ENCODE measurements at regions not wholly inside any gene's neighbourhood (a gene's known extent, or its start where the extent isn't known, plus 50 kb on each side); places are given as distances from the start of the nearest gene placed in this dataset.

GRCh38 chr5:124444147-124444775 lies 302.2 kb downstream of the ZNF608 start:
- TF ChIP-seq, protein P1, sequence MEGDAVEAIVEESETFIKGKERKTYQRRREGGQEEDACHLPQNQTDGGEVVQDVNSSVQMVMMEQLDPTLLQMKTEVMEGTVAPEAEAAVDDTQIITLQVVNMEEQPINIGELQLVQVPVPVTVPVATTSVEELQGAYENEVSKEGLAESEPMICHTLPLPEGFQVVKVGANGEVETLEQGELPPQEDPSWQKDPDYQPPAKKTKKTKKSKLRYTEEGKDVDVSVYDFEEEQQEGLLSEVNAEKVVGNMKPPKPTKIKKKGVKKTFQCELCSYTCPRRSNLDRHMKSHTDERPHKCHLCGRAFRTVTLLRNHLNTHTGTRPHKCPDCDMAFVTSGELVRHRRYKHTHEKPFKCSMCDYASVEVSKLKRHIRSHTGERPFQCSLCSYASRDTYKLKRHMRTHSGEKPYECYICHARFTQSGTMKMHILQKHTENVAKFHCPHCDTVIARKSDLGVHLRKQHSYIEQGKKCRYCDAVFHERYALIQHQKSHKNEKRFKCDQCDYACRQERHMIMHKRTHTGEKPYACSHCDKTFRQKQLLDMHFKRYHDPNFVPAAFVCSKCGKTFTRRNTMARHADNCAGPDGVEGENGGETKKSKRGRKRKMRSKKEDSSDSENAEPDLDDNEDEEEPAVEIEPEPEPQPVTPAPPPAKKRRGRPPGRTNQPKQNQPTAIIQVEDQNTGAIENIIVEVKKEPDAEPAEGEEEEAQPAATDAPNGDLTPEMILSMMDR (conservative IDR thresholded peaks at IDR 0.05; ENCODE audit: low read depth, low read length), result no peak
- no peak for TF ChIP-seq EZH2 (IDR thresholded peaks at IDR 0.05; ENCODE audit: borderline replicate concordance, low read depth, low read length, poor library complexity, severe bottlenecking)
- Histone ChIP-seq H3K9me3 (ENCODE audit: low read depth, low read length, poor library complexity, severe bottlenecking) (no peaks in the 10 kb centered on the region), H3K4me3 (ENCODE audit: low read depth, low read length, poor library complexity, severe bottlenecking) (no peak overlapping the region), H3K4me1 (ENCODE audit: insufficient read depth, low read length, poor library complexity, severe bottlenecking) (no peaks in the 10 kb centered on the region), H3K27me3 (replicated peaks; ENCODE audit: insufficient read depth, low read depth, low read length, poor library complexity) (no peaks in the 10 kb centered on the region), H3K36me3 (ENCODE audit: insufficient read depth, low read length, poor library complexity, severe bottlenecking) (no peaks in the 10 kb centered on the region), H3K27ac (ENCODE audit: low read depth, low read length, poor library complexity, severe bottlenecking) (no peak overlapping the region)
- DNase-seq (ENCODE audit: low spot score), result no peak
- intact Hi-C loops (cut with micrococcal nuclease; ENCODE audit: unreplicated experiment), result no loop called here
- ChIA-PET CTCF (no interaction called here), POLR2A (ENCODE audit: low non-redundant PET) (no interaction called here)
- BruUV-seq (replicated peaks), result no TSS peak

DNA sequence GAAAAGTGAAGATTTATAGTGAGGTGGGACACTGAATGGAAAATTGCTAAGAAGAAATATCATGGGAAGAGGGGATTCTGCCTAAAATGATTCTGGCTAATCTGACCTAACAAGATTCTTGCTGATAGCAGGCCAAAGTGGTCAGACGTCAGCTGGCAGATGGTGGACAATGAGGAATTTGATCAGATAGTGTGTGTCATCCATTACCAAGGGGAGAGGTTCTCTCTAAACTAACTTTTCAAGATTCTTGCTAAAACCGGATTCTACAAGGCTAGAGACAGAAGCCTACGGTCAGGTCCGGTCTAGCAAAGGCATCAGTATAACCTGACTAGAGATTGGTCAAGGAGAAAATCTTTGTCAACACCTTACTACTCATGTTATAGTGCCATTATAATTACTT lies 306.0 kb downstream of the ZNF608 start:
- H3K4me1 ChIP-seq (ENCODE audit: insufficient read depth, low read length, poor library complexity, severe bottlenecking), result no peaks in the 10 kb centered on the region
- CTCF ChIA-PET, result no interaction called here

GRCh38 chr5:124439609-124440008 lies 306.8 kb downstream of the ZNF608 start:
- TF ChIP-seq, protein P1 (conservative IDR thresholded peaks at IDR 0.05; ENCODE audit: low read depth, low read length), result no peak
- TF ChIP-seq EZH2 (IDR thresholded peaks at IDR 0.05; ENCODE audit: borderline replicate concordance, low read depth, low read length, poor library complexity, severe bottlenecking), result no peak
- ChIA-PET CTCF (no interaction called here), POLR2A (ENCODE audit: low non-redundant PET) (no interaction called here)
- no peaks in the 10 kb centered on the region for H3K4me1 ChIP-seq (ENCODE audit: insufficient read depth, low read length, poor library complexity, severe bottlenecking)
- no peak overlapping the region for H3K4me3 ChIP-seq (ENCODE audit: low read depth, low read length, poor library complexity, severe bottlenecking)
- BruUV-seq (replicated peaks), result no TSS peak
- no peak overlapping the region for H3K27ac ChIP-seq (ENCODE audit: low read depth, low read length, poor library complexity, severe bottlenecking)
- no peak for DNase-seq (ENCODE audit: low spot score)
- intact Hi-C loops (cut with micrococcal nuclease; ENCODE audit: unreplicated experiment), result no loop called here
- no peaks in the 10 kb centered on the region for H3K36me3 ChIP-seq (ENCODE audit: insufficient read depth, low read length, poor library complexity, severe bottlenecking)
- H3K9me3 ChIP-seq (ENCODE audit: low read depth, low read length, poor library complexity, severe bottlenecking), result peaks cover 1% of the 10 kb centered on the region
- H3K27me3 ChIP-seq (replicated peaks; ENCODE audit: insufficient read depth, low read depth, low read length, poor library complexity), result no peaks in the 10 kb centered on the region

More for the DNA sequence above, 306.0 kb downstream of the ZNF608 start:
- intact Hi-C loops (cut with micrococcal nuclease; ENCODE audit: unreplicated experiment), result no loop called here
- DNase-seq (ENCODE audit: low spot score), result no peak
- POLR2A ChIA-PET (ENCODE audit: low non-redundant PET), result no interaction called here
- H3K27ac ChIP-seq (ENCODE audit: low read depth, low read length, poor library complexity, severe bottlenecking), result no peak overlapping the region
- no peak for TF ChIP-seq EZH2 (IDR thresholded peaks at IDR 0.05; ENCODE audit: borderline replicate concordance, low read depth, low read length, poor library complexity, severe bottlenecking)
- TF ChIP-seq, protein P1 (conservative IDR thresholded peaks at IDR 0.05; ENCODE audit: low read depth, low read length), result no peak
- no peaks in the 10 kb centered on the region for H3K27me3 ChIP-seq (replicated peaks; ENCODE audit: insufficient read depth, low read depth, low read length, poor library complexity)
- H3K9me3 ChIP-seq (ENCODE audit: low read depth, low read length, poor library complexity, severe bottlenecking), result no peaks in the 10 kb centered on the region
- H3K36me3 ChIP-seq (ENCODE audit: insufficient read depth, low read length, poor library complexity, severe bottlenecking), result no peaks in the 10 kb centered on the region
- H3K4me3 ChIP-seq (ENCODE audit: low read depth, low read length, poor library complexity, severe bottlenecking), result no peak overlapping the region
- no TSS peak for BruUV-seq (replicated peaks)
